Middle frontal gyrus (tissue), 1 donor: ENCODE measurements at regions not wholly inside any gene's neighbourhood (a gene's known extent, or its start where the extent isn't known, plus 50 kb on each side); places are given as distances from the start of the nearest gene placed in this dataset.

Experiments
- DNase-seq: peaks from one replicate; pipeline ENCODE4 v3.0.0-alpha.2; 2015; ENCODE audit warnings: low spot score; ENCODE audit errors: extremely low spot score

GRCh38 chr17:79401704-79402674 is 208.9 kb downstream of the RBFOX3 start:
- no peak for DNase-seq

- DNase-seq: peak; percentile 58
These were observed 209.7 kb downstream of the RBFOX3 start for GRCh38 chr17:79400989-79401703.

GRCh38 chr17:79399610-79400144 is 211.2 kb downstream of the RBFOX3 start:
- DNase-seq: no peak

- DNase-seq: no peak
These were observed 212.4 kb downstream of the RBFOX3 start for GRCh38 chr17:79398441-79398840.

- DNase-seq: no peak
These were observed 214.2 kb downstream of the RBFOX3 start for GRCh38 chr17:79396696-79397095.

- no peak for DNase-seq
These were observed 215.3 kb downstream of the RBFOX3 start for GRCh38 chr17:79395545-79395944.

- no peak for DNase-seq
These were observed 215.8 kb downstream of the RBFOX3 start for GRCh38 chr17:79395066-79395465.

- peak; percentile 66 for DNase-seq
These were observed 217.3 kb downstream of the RBFOX3 start for GRCh38 chr17:79393358-79394052.

GRCh38 chr17:79392598-79392997 is 218.3 kb downstream of the RBFOX3 start:
- DNase-seq: no peak

GRCh38 chr17:79391376-79392233 is 219.2 kb downstream of the RBFOX3 start:
- peak; percentile 52 for DNase-seq

- DNase-seq: no peak
These were observed 221.0 kb downstream of the RBFOX3 start for GRCh38 chr17:79389896-79390295.

- no peak for DNase-seq
These were observed 222.1 kb downstream of the RBFOX3 start for GRCh38 chr17:79388556-79389295.

GRCh38 chr17:79387783-79388182 is 223.1 kb downstream of the RBFOX3 start:
- no peak for DNase-seq

GRCh38 chr17:79385962-79386563 is 224.8 kb downstream of the RBFOX3 start:
- DNase-seq: no peak

GRCh38 chr17:79382313-79382712 is 228.5 kb downstream of the RBFOX3 start:
- no peak for DNase-seq

- no peak for DNase-seq
These were observed 231.0 kb downstream of the RBFOX3 start for GRCh38 chr17:79379700-79380445.

GRCh38 chr17:79377230-79377786 is 233.5 kb downstream of the RBFOX3 start:
- DNase-seq: no peak

GRCh38 chr17:79374807-79375206 is 236.0 kb downstream of the RBFOX3 start:
- DNase-seq: no peak
